Thyroid gland (tissue), 4 donors: ENCODE measurements at regions not wholly inside any gene's neighbourhood (a gene's known extent, or its start where the extent isn't known, plus 50 kb on each side); places are given as distances from the start of the nearest gene placed in this dataset.

ENCODE experiments used
- POLR2A ChIP-seq, 2 donors: fragments of 450-650 bp; IDR thresholded peaks; one replicate each; pipeline ENCODE4 v1.6.1; 2017; ENCODE audit warnings: antibody characterized with exemption in 2 of 2, mild to moderate bottlenecking in 2 of 2, moderate library complexity in 1 of 2
- TF ChIP-seq, protein P1 (sequence below), 6 experiments: fragments of 200-600 bp in 3 of 6; fragments of 450-650 bp in 3 of 6; sonication (generic) in 3 of 6; IDR thresholded peaks; one replicate each; pipeline ENCODE4 v1.5.1; 2016 to 2019; ENCODE audit warnings: antibody characterized with exemption in 6 of 6, mild to moderate bottlenecking in 2 of 6, inconsistent platforms in 1 of 6, moderate library complexity in 1 of 6

DNA sequence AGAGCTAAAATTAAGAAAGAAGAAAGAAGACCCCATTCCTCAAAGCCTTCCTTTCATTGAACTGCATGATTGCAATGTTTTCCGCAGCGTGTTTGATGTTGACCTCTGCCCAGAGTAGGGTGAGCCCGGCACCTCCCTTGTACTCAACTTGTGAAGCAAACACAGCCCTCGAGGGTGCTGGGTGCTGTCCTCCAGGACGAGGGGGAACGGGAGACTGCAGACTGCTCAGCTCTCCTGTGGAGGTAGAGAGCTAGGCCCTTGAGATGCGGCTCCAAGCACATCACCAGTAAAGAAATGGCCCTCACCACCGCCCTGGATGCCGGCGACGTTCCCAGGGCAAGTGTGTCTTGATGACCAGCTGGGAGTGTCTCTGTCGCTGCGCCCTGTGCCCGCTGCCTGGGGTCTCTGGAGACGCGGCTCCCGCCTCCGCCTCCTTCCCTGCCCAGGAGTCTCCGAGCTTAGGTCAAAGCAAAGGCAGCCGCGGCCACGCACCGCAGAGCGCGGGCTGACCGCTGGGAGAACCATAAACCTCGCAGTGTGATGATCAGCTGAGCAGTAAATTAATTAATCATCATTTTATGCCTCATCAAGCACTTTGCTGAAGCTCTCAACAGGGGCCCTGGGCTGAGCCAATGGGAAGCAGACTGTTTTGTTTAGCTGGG lies 108.7 kb downstream of the IRX2 start:
- TF ChIP-seq, protein P1, sequence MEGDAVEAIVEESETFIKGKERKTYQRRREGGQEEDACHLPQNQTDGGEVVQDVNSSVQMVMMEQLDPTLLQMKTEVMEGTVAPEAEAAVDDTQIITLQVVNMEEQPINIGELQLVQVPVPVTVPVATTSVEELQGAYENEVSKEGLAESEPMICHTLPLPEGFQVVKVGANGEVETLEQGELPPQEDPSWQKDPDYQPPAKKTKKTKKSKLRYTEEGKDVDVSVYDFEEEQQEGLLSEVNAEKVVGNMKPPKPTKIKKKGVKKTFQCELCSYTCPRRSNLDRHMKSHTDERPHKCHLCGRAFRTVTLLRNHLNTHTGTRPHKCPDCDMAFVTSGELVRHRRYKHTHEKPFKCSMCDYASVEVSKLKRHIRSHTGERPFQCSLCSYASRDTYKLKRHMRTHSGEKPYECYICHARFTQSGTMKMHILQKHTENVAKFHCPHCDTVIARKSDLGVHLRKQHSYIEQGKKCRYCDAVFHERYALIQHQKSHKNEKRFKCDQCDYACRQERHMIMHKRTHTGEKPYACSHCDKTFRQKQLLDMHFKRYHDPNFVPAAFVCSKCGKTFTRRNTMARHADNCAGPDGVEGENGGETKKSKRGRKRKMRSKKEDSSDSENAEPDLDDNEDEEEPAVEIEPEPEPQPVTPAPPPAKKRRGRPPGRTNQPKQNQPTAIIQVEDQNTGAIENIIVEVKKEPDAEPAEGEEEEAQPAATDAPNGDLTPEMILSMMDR (IDR thresholded peaks at IDR 0.05) = no peak
- TF ChIP-seq POLR2A (IDR thresholded peaks at IDR 0.05) = no peak
